Embryonic facial prominence (tissue), 1 donor: ENCODE measurements at regions not wholly inside any gene's neighbourhood (a gene's known extent, or its start where the extent isn't known, plus 50 kb on each side); places are given as distances from the start of the nearest gene placed in this dataset.
A peak's percentile ranks its signal among the peaks of the same experiment; 100 is the strongest.

ENCODE experiments used
- DNase-seq: peaks from one replicate; pipeline ENCODE4 v3.0.0-alpha.2; 2016; ENCODE audit errors: extremely low spot score

DNA sequence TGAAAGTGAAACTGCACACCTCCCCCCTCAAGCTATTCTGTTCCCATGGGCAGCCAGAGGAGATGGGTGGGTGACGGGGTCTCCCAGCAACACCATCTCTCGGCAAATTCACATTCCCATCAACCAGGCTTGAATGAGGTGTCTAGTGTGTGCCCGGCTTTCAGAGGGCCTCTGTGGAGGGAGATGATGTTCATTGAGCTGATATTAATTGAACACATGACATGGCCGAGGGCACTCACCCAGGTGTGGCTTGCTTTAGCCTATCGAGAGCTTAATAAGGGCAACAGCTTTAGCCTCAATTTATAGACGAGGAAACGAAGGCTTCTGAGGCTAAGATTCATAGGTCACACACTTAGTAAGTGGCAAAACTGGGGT is 288.0 kb downstream of the UACA start:
- no peak for DNase-seq

- peak; percentile 28 for DNase-seq
Observed at GRCh38 chr15:70474471-70475406, 288.6 kb downstream of the UACA start.

- DNase-seq = peak; percentile 25
Observed at GRCh38 chr15:70473581-70474370, 289.6 kb downstream of the UACA start.

GRCh38 chr15:70471517-70471916 is 291.8 kb downstream of the UACA start:
- no peak for DNase-seq

DNA sequence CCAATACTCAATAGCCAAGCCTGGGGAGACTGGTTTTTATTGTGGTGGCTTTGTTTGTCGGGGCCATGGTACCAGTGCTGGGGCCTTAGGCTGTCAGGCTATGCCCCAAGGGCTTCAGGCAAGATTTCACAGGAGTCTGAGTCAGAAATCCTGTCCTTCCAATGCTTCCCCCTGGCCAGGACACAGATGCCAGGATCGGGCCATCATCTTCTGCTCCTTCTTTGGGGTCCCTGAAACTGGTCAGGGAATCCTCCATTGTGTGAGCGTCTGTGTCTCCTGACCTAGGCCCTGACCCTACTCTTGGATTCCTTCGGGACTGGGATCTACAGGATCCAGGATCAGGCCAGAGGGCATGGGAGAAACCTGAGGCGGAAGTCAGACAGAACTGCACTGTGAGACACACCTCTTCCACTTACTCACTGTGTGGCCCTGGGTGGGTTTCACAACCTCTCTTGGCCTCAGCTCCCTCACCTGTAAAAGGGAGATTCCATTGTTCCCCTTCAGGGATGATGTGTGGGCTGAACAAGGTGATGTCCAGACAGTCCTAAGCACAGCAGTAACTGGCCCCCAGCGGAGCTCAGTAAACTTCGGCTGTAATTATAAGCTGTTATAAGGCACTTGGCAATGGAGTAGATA is 292.7 kb downstream of the UACA start:
- DNase-seq = no peak

- DNase-seq = no peak
Observed at GRCh38 chr15:70469651-70470555, 293.5 kb downstream of the UACA start.

GRCh38 chr15:70469182-70469581 is 294.2 kb downstream of the UACA start:
- no peak for DNase-seq

- no peak for DNase-seq
Observed at GRCh38 chr15:70466895-70467529, 296.3 kb downstream of the UACA start.

DNA sequence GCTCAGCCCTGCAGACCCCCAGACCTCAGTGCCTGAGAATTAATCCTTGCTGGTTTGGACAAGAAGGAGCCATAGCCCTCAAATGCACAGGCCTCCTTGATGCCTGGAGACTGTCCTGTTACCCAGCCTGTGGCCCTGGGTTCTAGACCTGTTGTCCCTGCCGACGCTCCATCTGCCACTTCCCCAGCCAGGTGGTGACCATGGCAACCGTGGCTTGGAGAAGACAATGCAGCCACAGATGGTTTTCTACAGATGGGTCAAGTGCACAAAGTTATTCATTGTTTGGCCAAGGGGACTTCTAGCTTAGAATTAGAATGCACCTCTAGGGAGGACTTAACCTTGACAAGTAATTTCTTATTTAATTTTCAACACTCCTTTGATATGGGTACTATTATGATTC is 297.1 kb downstream of the UACA start:
- DNase-seq = no peak

GRCh38 chr15:70465812-70466211 is 297.5 kb downstream of the UACA start:
- no peak for DNase-seq

GRCh38 chr15:70463453-70463834 is 299.9 kb downstream of the UACA start:
- no peak for DNase-seq

DNA sequence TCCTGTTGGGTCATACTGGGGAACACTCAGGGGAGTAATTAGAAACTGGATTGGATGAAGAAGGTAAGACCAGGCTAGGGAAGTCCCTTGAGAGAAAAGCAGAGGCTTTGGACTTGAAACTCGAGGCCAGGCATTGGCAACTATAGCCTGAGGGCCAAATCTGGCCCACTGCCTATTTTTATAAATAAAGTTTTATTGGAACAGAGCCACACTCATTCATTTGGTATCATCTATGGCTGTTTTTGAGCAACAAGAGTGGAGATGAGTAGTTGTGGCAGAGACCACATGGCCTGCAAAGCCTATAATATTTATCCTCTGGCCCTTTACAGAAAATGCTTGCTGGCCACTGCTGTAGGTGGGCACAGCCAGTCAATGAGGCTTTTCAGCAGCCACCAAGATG is 301.4 kb downstream of the UACA start:
- DNase-seq = no peak

- no peak for DNase-seq
Observed at GRCh38 chr15:70461017-70461416, 302.3 kb downstream of the UACA start.

GRCh38 chr15:70459312-70459711 is 304.0 kb downstream of the UACA start:
- no peak for DNase-seq

GRCh38 chr15:70453766-70454165 is 309.6 kb downstream of the UACA start:
- no peak for DNase-seq

- DNase-seq = no peak
Observed at GRCh38 chr15:70453238-70453637, 310.1 kb downstream of the UACA start.

GRCh38 chr15:70451821-70452653 is 311.3 kb downstream of the UACA start:
- no peak for DNase-seq

GRCh38 chr15:70450142-70450443 is 313.3 kb downstream of the UACA start:
- DNase-seq = no peak

- DNase-seq = no peak
Observed at GRCh38 chr15:70449311-70450141, 313.8 kb downstream of the UACA start.
